ENCODE measurements at regions not wholly inside any gene's neighbourhood (a gene's known extent, or its start where the extent isn't known, plus 50 kb on each side); places are given as distances from the start of the nearest gene placed in this dataset.
A peak's percentile ranks its signal among the peaks of the same experiment; 100 is the strongest.

GRCh38 chr7:125436220-125436619 lies 506.6 kb upstream of the POT1 start:
- H3K36me3 ChIP-seq (ENCODE audit: control insufficient read depth in 4 of 4, insufficient read depth in 4 of 4, low read length in 4 of 4): no peaks in the 10 kb centered on the region
- no peaks in the 10 kb centered on the region for H3K4me1 ChIP-seq (ENCODE audit: control insufficient read depth in 5 of 5, insufficient read depth in 5 of 5, low read length in 5 of 5)
- H3K9me3 ChIP-seq (ENCODE audit: control insufficient read depth in 4 of 4, insufficient read depth in 3 of 4, low read length in 3 of 4): no peaks in the 10 kb centered on the region
- no peak overlapping the region for H3K27ac ChIP-seq (ENCODE audit: low read depth in 1 of 2, low read length in 1 of 2)
- TF ChIP-seq, protein P1, sequence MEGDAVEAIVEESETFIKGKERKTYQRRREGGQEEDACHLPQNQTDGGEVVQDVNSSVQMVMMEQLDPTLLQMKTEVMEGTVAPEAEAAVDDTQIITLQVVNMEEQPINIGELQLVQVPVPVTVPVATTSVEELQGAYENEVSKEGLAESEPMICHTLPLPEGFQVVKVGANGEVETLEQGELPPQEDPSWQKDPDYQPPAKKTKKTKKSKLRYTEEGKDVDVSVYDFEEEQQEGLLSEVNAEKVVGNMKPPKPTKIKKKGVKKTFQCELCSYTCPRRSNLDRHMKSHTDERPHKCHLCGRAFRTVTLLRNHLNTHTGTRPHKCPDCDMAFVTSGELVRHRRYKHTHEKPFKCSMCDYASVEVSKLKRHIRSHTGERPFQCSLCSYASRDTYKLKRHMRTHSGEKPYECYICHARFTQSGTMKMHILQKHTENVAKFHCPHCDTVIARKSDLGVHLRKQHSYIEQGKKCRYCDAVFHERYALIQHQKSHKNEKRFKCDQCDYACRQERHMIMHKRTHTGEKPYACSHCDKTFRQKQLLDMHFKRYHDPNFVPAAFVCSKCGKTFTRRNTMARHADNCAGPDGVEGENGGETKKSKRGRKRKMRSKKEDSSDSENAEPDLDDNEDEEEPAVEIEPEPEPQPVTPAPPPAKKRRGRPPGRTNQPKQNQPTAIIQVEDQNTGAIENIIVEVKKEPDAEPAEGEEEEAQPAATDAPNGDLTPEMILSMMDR (IDR thresholded peaks at IDR 0.05; ENCODE audit: control extremely low read depth, extremely low read depth): no peak
- no peaks in the 10 kb centered on the region for H3K27me3 ChIP-seq (ENCODE audit: control insufficient read depth in 3 of 3, insufficient read depth in 3 of 3, low read length in 2 of 3)
- H3K4me3 ChIP-seq: no peak overlapping the region
- peak in 1 of 3 donors; percentile 14 for DNase-seq
- no peak for ATAC-seq (ENCODE audit: insufficient read depth, low FRiP score)
- H3K9ac ChIP-seq (ENCODE audit: insufficient read depth in 1 of 2, low read length in 2 of 2): no peak overlapping the region
- 89 to 92% methylated on average over 1 of the region's 1 CpG for WGBS, 2 donors

DNA sequence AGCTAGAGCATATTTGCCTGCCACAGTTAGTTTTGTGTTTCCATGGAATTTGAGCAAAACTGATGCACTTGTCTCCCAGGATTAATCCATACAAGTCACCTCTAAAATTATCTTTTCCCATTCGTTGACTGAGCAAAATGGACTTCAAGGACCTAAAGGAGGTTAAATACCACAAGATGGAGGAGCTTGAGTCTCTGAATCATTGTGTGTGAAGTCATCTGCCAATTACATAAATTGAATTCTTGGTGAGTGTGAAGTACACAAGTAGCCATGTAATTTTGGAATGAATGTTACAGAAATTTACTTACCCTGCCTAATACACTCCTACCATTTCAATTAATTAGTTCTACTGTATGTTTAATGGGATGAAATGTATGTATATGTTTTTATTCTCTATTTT lies 501.7 kb upstream of the POT1 start:
- TF ChIP-seq, protein P1 (IDR thresholded peaks at IDR 0.05; ENCODE audit: control extremely low read depth, extremely low read depth): no peak
- Histone ChIP-seq H3K27me3 (ENCODE audit: control insufficient read depth in 3 of 3, insufficient read depth in 3 of 3, low read length in 2 of 3) (no peaks in the 10 kb centered on the region), H3K27ac (ENCODE audit: low read depth in 1 of 2, low read length in 1 of 2) (no peak overlapping the region), H3K4me3 (no peak overlapping the region), H3K9me3 (ENCODE audit: control insufficient read depth in 4 of 4, insufficient read depth in 3 of 4, low read length in 3 of 4) (no peaks in the 10 kb centered on the region), H3K4me1 (ENCODE audit: control insufficient read depth in 5 of 5, insufficient read depth in 5 of 5, low read length in 5 of 5) (no peaks in the 10 kb centered on the region), H3K36me3 (ENCODE audit: control insufficient read depth in 4 of 4, insufficient read depth in 4 of 4, low read length in 4 of 4) (no peaks in the 10 kb centered on the region), H3K9ac (ENCODE audit: insufficient read depth in 1 of 2, low read length in 2 of 2) (no peak overlapping the region)
- ATAC-seq (ENCODE audit: insufficient read depth, low FRiP score) (no peak), DNase-seq (no peak)
- WGBS, 2 donors: 68 to 77% methylated on average over 1 of the region's 1 CpG

DNA sequence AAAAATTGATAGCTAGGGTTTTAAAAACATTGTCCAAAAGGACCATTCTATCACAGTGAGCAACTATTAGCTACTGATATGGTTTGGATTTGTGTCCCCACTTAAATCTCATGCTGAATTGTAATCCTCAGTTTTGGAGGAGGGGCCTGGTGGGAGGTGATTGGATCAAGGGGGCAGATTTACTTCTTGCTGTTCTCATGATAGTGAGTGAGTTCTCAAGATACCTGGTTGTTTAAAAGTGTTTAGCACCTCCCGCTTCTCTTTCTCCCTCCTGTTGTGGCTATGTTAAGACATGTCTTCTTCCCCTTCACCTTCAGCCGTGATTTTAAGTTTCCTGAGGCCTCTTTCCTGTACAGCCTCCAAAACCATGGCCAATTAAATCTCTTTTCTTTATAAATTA lies 500.4 kb upstream of the POT1 start:
- DNase-seq: no peak
- no peaks in the 10 kb centered on the region for H3K9me3 ChIP-seq (ENCODE audit: control insufficient read depth in 4 of 4, insufficient read depth in 3 of 4, low read length in 3 of 4)
- 81 to 93% methylated on average over 2 of the region's 2 CpGs for WGBS, 2 donors
- no peak overlapping the region for H3K9ac ChIP-seq (ENCODE audit: insufficient read depth in 1 of 2, low read length in 2 of 2)
- no peaks in the 10 kb centered on the region for H3K4me1 ChIP-seq (ENCODE audit: control insufficient read depth in 5 of 5, insufficient read depth in 5 of 5, low read length in 5 of 5)
- H3K27ac ChIP-seq (ENCODE audit: low read depth in 1 of 2, low read length in 1 of 2): no peak overlapping the region
- no peaks in the 10 kb centered on the region for H3K36me3 ChIP-seq (ENCODE audit: control insufficient read depth in 4 of 4, insufficient read depth in 4 of 4, low read length in 4 of 4)
- no peaks in the 10 kb centered on the region for H3K27me3 ChIP-seq (ENCODE audit: control insufficient read depth in 3 of 3, insufficient read depth in 3 of 3, low read length in 2 of 3)
- ATAC-seq (ENCODE audit: insufficient read depth, low FRiP score): no peak
- no peak overlapping the region for H3K4me3 ChIP-seq
- TF ChIP-seq, protein P1 (IDR thresholded peaks at IDR 0.05; ENCODE audit: control extremely low read depth, extremely low read depth): no peak

- Histone ChIP-seq H3K9ac (ENCODE audit: insufficient read depth in 1 of 2, low read length in 2 of 2) (no peak overlapping the region), H3K36me3 (ENCODE audit: control insufficient read depth in 4 of 4, insufficient read depth in 4 of 4, low read length in 4 of 4) (no peaks in the 10 kb centered on the region), H3K27me3 (ENCODE audit: control insufficient read depth in 3 of 3, insufficient read depth in 3 of 3, low read length in 2 of 3) (no peaks in the 10 kb centered on the region), H3K27ac (ENCODE audit: low read depth in 1 of 2, low read length in 1 of 2) (no peak overlapping the region), H3K4me1 (ENCODE audit: control insufficient read depth in 5 of 5, insufficient read depth in 5 of 5, low read length in 5 of 5) (no peaks in the 10 kb centered on the region), H3K4me3 (no peak overlapping the region), H3K9me3 (ENCODE audit: control insufficient read depth in 4 of 4, insufficient read depth in 3 of 4, low read length in 3 of 4) (no peaks in the 10 kb centered on the region)
- ATAC-seq (ENCODE audit: insufficient read depth, low FRiP score): no peak
- 68 to 73% methylated on average over 1 of the region's 1 CpG for WGBS, 2 donors
- DNase-seq: no peak
- TF ChIP-seq, protein P1 (IDR thresholded peaks at IDR 0.05; ENCODE audit: control extremely low read depth, extremely low read depth): no peak
Observed at GRCh38 chr7:125427676-125428075, 498.1 kb upstream of the POT1 start.

All from lung (tissue), 11 donors.